OCI-LY3 (cell line): ENCODE measurements at regions not wholly inside any gene's neighbourhood (a gene's known extent, or its start where the extent isn't known, plus 50 kb on each side); places are given as distances from the start of the nearest gene placed in this dataset.

Source experiments
- CTCF ChIP-seq: fragments of 200-600, 300-600 bp; sonication (generic); IDR thresholded peaks from 2 replicates; pipeline ENCODE4 v1.5.1; 2014; ENCODE audit warnings: antibody characterized with exemption, low read length, low read depth
- EZH2phosphoT487 ChIP-seq: fragments of 200-600 bp; shearing (Covaris generic); IDR thresholded peaks from 2 replicates; pipeline ENCODE4 v1.6.1; 2018; ENCODE audit warnings: antibody characterized with exemption, mixed run types, low read depth

DNA sequence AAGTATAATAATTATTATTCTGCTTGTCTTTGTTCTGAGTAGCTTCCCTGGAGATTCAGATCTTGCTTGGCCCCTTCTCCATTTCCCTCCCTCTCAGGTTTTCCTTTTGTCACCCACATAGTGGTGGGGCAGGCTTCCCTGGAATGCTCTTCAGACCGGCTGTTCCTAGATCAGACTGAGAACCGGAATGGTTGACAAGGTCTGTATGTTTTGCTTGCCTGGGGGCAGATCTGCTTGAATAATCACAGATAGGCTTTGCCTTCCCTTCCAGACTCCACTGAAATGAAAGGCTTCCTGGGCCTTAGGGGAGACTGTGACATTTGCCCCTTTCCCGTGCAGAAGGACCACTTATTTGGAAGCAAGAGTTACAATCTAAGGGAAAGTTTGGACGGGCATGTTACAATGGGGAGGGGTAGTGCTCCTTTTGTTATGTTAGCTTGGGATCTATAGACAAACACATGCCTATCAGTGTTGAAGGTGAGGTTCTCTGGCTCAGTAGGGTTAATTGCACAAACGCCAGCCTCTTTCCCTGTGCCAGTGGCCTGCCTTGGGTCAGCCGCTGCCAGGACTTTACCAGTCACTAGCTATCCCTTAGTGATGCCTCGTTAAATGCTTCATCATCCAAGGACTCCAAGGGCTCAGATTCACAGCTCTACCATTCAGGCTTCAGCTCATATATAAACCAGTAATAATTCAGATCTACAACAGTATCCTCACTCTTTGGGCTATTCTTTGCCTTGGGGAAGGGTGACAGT is 178.6 kb downstream of the SNAPC1 start:
- TF ChIP-seq CTCF (no peak), EZH2phosphoT487 (no peak)
